Activated CD8-positive, alpha-beta memory T cell treated with anti-CD3 and anti-CD28 coated beads, Interleukin-2, amount 50 U/mL, for 48 hours (primary cell): ENCODE measurements at regions not wholly inside any gene's neighbourhood (a gene's known extent, or its start where the extent isn't known, plus 50 kb on each side); places are given as distances from the start of the nearest gene placed in this dataset.
"Not testable (repeated sequence)": the region's sequence is repeated elsewhere in the genome, so short reads cannot be mapped to it uniquely, and the experiment has no call there.

ENCODE experiments used
- DNase-seq: peaks from one replicate; pipeline ENCODE4 v3.0.0-alpha.2; 2020

- no peak for DNase-seq
Observed at GRCh38 chr14:99007795-99008194, 264.2 kb downstream of the BCL11B start.

- no peak for DNase-seq
Observed at GRCh38 chr14:99009871-99010270, 262.1 kb downstream of the BCL11B start.

- DNase-seq, result no peak
Observed at GRCh38 chr14:99011385-99011784, 260.6 kb downstream of the BCL11B start.

GRCh38 chr14:99012703-99013102 is 259.3 kb downstream of the BCL11B start:
- DNase-seq, result no peak

- DNase-seq, result no peak
Observed at GRCh38 chr14:99015833-99016232, 256.2 kb downstream of the BCL11B start.

- no peak for DNase-seq
Observed at GRCh38 chr14:99023371-99023770, 248.6 kb downstream of the BCL11B start.

GRCh38 chr14:99024926-99025325 is 247.1 kb downstream of the BCL11B start:
- DNase-seq, result no peak

- DNase-seq, result no peak
Observed at GRCh38 chr14:99025418-99025817, 246.6 kb downstream of the BCL11B start.

- DNase-seq, result peak; percentile 56
Observed at GRCh38 chr14:99026471-99026870, 245.5 kb downstream of the BCL11B start.

GRCh38 chr14:99028041-99028440 is 244.0 kb downstream of the BCL11B start:
- no peak for DNase-seq

GRCh38 chr14:99028521-99028920 is 243.5 kb downstream of the BCL11B start:
- DNase-seq, result no peak

GRCh38 chr14:99029145-99029915 is 242.7 kb downstream of the BCL11B start:
- DNase-seq, result no peak

GRCh38 chr14:99029916-99030305 is 242.1 kb downstream of the BCL11B start:
- DNase-seq, result no peak

- no peak for DNase-seq
Observed at GRCh38 chr14:99030454-99030853, 241.5 kb downstream of the BCL11B start.

- no peak for DNase-seq
Observed at GRCh38 chr14:99032759-99033158, 239.2 kb downstream of the BCL11B start.

GRCh38 chr14:99033951-99034350 is 238.0 kb downstream of the BCL11B start:
- no peak for DNase-seq

GRCh38 chr14:99034711-99035171 is 237.3 kb downstream of the BCL11B start:
- no peak for DNase-seq

GRCh38 chr14:99035268-99035667 is 236.7 kb downstream of the BCL11B start:
- DNase-seq, result no peak

- no peak for DNase-seq
Observed at GRCh38 chr14:99035712-99036610, 236.0 kb downstream of the BCL11B start.

- DNase-seq, result no peak
Observed at GRCh38 chr14:99036611-99037293, 235.2 kb downstream of the BCL11B start.

- not testable (repeated sequence) for DNase-seq
Observed at GRCh38 chr14:99037326-99037725, 234.7 kb downstream of the BCL11B start.

- DNase-seq, result no peak
Observed at GRCh38 chr14:99037777-99038430, 234.1 kb downstream of the BCL11B start.

GRCh38 chr14:99038431-99038820 is 233.6 kb downstream of the BCL11B start:
- DNase-seq, result no peak
